Endodermal cell (in vitro differentiated cells): ENCODE measurements at regions not wholly inside any gene's neighbourhood (a gene's known extent, or its start where the extent isn't known, plus 50 kb on each side); places are given as distances from the start of the nearest gene placed in this dataset.

ENCODE experiments used
- DNase-seq: peaks from one replicate; pipeline ENCODE4 v3.0.0-alpha.2; 2017
- H3K27ac ChIP-seq: 2 replicates; pipeline ENCODE4 v1.5.1; 2013; ENCODE audit warnings: mild to moderate bottlenecking, low read depth, low read length, moderate library complexity
- H3K27me3 ChIP-seq: 2 replicates; pipeline ENCODE4 v1.6.1; 2013; ENCODE audit warnings: mild to moderate bottlenecking, low read length, moderate library complexity; ENCODE audit not compliant: insufficient read depth, control insufficient read depth, poor library complexity, severe bottlenecking
- H3K36me3 ChIP-seq: 2 replicates; pipeline ENCODE4 v1.7.0; 2013; ENCODE audit warnings: mild to moderate bottlenecking, low read length, moderate library complexity; ENCODE audit not compliant: control insufficient read depth, insufficient read depth
- H3K4me1 ChIP-seq: one replicate; pipeline ENCODE4 v1.7.0; 2013; ENCODE audit warnings: low read length; ENCODE audit not compliant: control insufficient read depth, insufficient read depth
- H3K4me3 ChIP-seq: 2 replicates; pipeline ENCODE4 v1.5.1; 2013; ENCODE audit warnings: mild to moderate bottlenecking, low read length, moderate library complexity
- H3K9ac ChIP-seq: 2 replicates; pipeline ENCODE4 v1.6.1; 2013; ENCODE audit warnings: mild to moderate bottlenecking, low read length, moderate library complexity; ENCODE audit not compliant: poor library complexity, severe bottlenecking; ENCODE audit errors: extremely low read depth
- H3K9me3 ChIP-seq: 2 replicates; pipeline ENCODE4 v1.6.1; 2013; ENCODE audit warnings: mild to moderate bottlenecking, low read length, moderate library complexity; ENCODE audit not compliant: control insufficient read depth
- H3K27ac Mint-ChIP-seq: 2 replicates; pipeline ENCODE4 v1.8.0; 2020; ENCODE audit warnings: mixed read lengths
- H3K27me3 Mint-ChIP-seq: 2 replicates; pipeline ENCODE4 v1.8.0; 2021; ENCODE audit warnings: mild to moderate bottlenecking, mixed read lengths; ENCODE audit not compliant: insufficient read depth
- H3K36me3 Mint-ChIP-seq: 2 replicates; pipeline ENCODE4 v1.8.0; 2020; ENCODE audit warnings: low read depth, mixed read lengths
- H3K4me1 Mint-ChIP-seq: 2 replicates; pipeline ENCODE4 v1.8.0; 2020; ENCODE audit warnings: mixed read lengths
- H3K4me3 Mint-ChIP-seq: 2 replicates; pipeline ENCODE4 v1.8.0; 2020; ENCODE audit warnings: mild to moderate bottlenecking, moderate library complexity, mixed read lengths
- H3K9me3 Mint-ChIP-seq: 2 replicates; pipeline ENCODE4 v1.8.0; 2020; ENCODE audit warnings: mild to moderate bottlenecking, mixed read lengths
- CTCF ChIP-seq: fragments of 200-600 bp; sonication (generic); conservative IDR thresholded peaks from 2 replicates; pipeline ENCODE4 v1.5.0; 2021; ENCODE audit warnings: antibody characterized with exemption, mild to moderate bottlenecking
- WGBS, 2 experiments: methylation state at CpG; one replicate each; pipeline versions ENCODE4 v1.1.5 to v1.1.7; 2013; ENCODE audit warnings: missing lambda C conversion rate in 2 of 2, mixed read lengths in 1 of 2; ENCODE audit not compliant: insufficient coverage in 1 of 2, insufficient read length in 1 of 2; 5-methylcytosine and 5-hydroxymethylcytosine counted together

- H3K27ac Mint-ChIP-seq = no peak overlapping the region
- H3K4me3 ChIP-seq = no peak overlapping the region
- no peaks in the 10 kb centered on the region for H3K4me1 Mint-ChIP-seq
- no peaks in the 10 kb centered on the region for H3K9me3 ChIP-seq
- no peak overlapping the region for H3K9ac ChIP-seq
- peaks cover 2% of the 10 kb centered on the region for H3K27me3 Mint-ChIP-seq
- H3K9me3 Mint-ChIP-seq = peaks cover 5% of the 10 kb centered on the region
- H3K27me3 ChIP-seq = no peaks in the 10 kb centered on the region
- no peak overlapping the region for H3K27ac ChIP-seq
- WGBS, 2 experiments = 87 to 94% methylated on average over 3 to 4 of the region's 4 CpGs
- no peaks in the 10 kb centered on the region for H3K36me3 ChIP-seq
- H3K4me3 Mint-ChIP-seq = no peak overlapping the region
- no peaks in the 10 kb centered on the region for H3K36me3 Mint-ChIP-seq
- TF ChIP-seq CTCF = no peak
- DNase-seq = no peak
- no peaks in the 10 kb centered on the region for H3K4me1 ChIP-seq
Measured at GRCh38 chr4:26126994-26127393, 193.8 kb upstream of the RBPJ start.

- no peaks in the 10 kb centered on the region for H3K4me1 ChIP-seq
Measured at GRCh38 chr4:26127851-26128337, 192.9 kb upstream of the RBPJ start.

GRCh38 chr4:26130173-26130572 is 190.6 kb upstream of the RBPJ start:
- 88 to 95% methylated on average over 7 of the region's 7 CpGs for WGBS, 2 experiments
- H3K4me1 ChIP-seq = no peaks in the 10 kb centered on the region
- H3K9ac ChIP-seq = no peak overlapping the region
- no peaks in the 10 kb centered on the region for H3K27me3 ChIP-seq
- H3K9me3 ChIP-seq = no peaks in the 10 kb centered on the region
- no peaks in the 10 kb centered on the region for H3K36me3 ChIP-seq
- H3K4me3 ChIP-seq = no peak overlapping the region
- no peaks in the 10 kb centered on the region for H3K36me3 Mint-ChIP-seq
- H3K4me1 Mint-ChIP-seq = no peaks in the 10 kb centered on the region
- TF ChIP-seq CTCF = no peak
- peaks cover 2% of the 10 kb centered on the region for H3K27me3 Mint-ChIP-seq
- DNase-seq = no peak
- H3K27ac Mint-ChIP-seq = no peak overlapping the region
- no peak overlapping the region for H3K4me3 Mint-ChIP-seq
- no peak overlapping the region for H3K27ac ChIP-seq
- peaks cover 1% of the 10 kb centered on the region for H3K9me3 Mint-ChIP-seq

More at GRCh38 chr4:26127851-26128337, 192.9 kb upstream of the RBPJ start:
- no peak overlapping the region for H3K27ac Mint-ChIP-seq
- Histone ChIP-seq H3K36me3 (no peaks in the 10 kb centered on the region), H3K4me3 (no peak overlapping the region), H3K9me3 (no peaks in the 10 kb centered on the region), H3K27ac (no peak overlapping the region), H3K27me3 (no peaks in the 10 kb centered on the region), H3K9ac (no peak overlapping the region)
- H3K9me3 Mint-ChIP-seq = peaks cover 5% of the 10 kb centered on the region
- H3K4me3 Mint-ChIP-seq = no peak overlapping the region
- TF ChIP-seq CTCF = peak; percentile 49
- no peaks in the 10 kb centered on the region for H3K36me3 Mint-ChIP-seq
- peaks cover 2% of the 10 kb centered on the region for H3K27me3 Mint-ChIP-seq
- no peaks in the 10 kb centered on the region for H3K4me1 Mint-ChIP-seq
- no peak for DNase-seq
